Uterus (tissue), 2 donors: ENCODE measurements at regions not wholly inside any gene's neighbourhood (a gene's known extent, or its start where the extent isn't known, plus 50 kb on each side); places are given as distances from the start of the nearest gene placed in this dataset.

Experiments used
- POLR2A ChIP-seq, 2 donors: fragments of 450-650 bp; IDR thresholded peaks; one replicate each; pipeline ENCODE4 v1.6.1; 2016; ENCODE audit warnings: antibody characterized with exemption in 2 of 2, mild to moderate bottlenecking in 1 of 2, moderate library complexity in 1 of 2
- TF ChIP-seq, protein P1 (sequence below), 4 experiments: fragments of 200-600 bp in 2 of 4; fragments of 450-650 bp in 2 of 4; sonication (generic) in 2 of 4; IDR thresholded peaks; one replicate each; pipeline ENCODE4 v1.5.1; 2016 to 2019; ENCODE audit warnings: antibody characterized with exemption in 4 of 4, mild to moderate bottlenecking in 2 of 4, moderate library complexity in 1 of 4

DNA sequence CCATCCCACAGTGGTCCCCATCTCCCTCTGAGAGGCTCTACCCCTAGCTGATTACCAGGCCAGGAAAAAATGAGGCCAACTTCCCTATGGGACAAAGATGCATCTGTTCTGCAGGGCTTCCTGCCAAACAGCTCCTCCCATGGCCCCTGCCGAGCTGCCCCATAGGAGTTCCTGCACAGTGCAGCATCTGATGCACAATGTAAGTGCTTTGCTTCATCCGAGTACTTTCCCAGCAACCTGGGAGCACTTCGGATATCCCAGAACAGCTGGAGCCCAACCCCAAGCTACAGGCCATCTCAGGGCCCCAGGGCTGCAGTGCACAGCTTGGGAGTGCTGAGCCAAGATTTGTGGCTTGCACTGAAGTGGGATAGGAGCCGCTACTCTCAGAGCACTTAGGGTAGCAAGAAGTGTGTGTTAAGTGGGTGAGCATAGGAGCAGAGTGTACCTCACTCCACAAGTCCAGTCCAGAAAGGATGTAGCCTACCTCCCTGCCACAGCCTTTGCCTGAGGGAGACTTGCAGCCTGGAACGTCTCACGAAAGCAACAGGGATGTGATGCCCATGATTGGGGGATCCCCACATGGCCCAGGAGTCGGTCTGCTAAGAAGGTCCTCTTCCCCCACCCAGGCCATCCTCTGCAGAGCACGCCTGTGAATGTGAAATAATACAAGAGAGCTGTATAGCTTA lies 209.6 kb upstream of the VWC2 start:
- TF ChIP-seq, protein P1, sequence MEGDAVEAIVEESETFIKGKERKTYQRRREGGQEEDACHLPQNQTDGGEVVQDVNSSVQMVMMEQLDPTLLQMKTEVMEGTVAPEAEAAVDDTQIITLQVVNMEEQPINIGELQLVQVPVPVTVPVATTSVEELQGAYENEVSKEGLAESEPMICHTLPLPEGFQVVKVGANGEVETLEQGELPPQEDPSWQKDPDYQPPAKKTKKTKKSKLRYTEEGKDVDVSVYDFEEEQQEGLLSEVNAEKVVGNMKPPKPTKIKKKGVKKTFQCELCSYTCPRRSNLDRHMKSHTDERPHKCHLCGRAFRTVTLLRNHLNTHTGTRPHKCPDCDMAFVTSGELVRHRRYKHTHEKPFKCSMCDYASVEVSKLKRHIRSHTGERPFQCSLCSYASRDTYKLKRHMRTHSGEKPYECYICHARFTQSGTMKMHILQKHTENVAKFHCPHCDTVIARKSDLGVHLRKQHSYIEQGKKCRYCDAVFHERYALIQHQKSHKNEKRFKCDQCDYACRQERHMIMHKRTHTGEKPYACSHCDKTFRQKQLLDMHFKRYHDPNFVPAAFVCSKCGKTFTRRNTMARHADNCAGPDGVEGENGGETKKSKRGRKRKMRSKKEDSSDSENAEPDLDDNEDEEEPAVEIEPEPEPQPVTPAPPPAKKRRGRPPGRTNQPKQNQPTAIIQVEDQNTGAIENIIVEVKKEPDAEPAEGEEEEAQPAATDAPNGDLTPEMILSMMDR (IDR thresholded peaks at IDR 0.05) = no peak
- TF ChIP-seq POLR2A (IDR thresholded peaks at IDR 0.05) = no peak
